Esophagus squamous epithelium (tissue), 5 donors: ENCODE measurements at regions not wholly inside any gene's neighbourhood (a gene's known extent, or its start where the extent isn't known, plus 50 kb on each side); places are given as distances from the start of the nearest gene placed in this dataset.

Source experiments
- DNase-seq: peaks from one replicate; lab custom pipeline; 2025; lab: John Stamatoyannopoulos, UW
- H3K27ac ChIP-seq, 4 donors: fragments of 200-600 bp; sonication (generic); one replicate each; pipeline ENCODE4 v1.5.1; 2016 to 2019; ENCODE audit warnings: mild to moderate bottlenecking in 1 of 4
- H3K27me3 ChIP-seq, 4 donors: fragments of 200-600 bp; sonication (generic); 1 replicate in 3 of 4; 2 replicates in 1 of 4; pipeline versions ENCODE4 v1.5.1 to v1.6.0; 2017 to 2021; ENCODE audit warnings: antibody characterized with exemption in 1 of 4
- H3K36me3 ChIP-seq, 3 donors: fragments of 200-600 bp; sonication (generic); one replicate each; pipeline ENCODE4 v1.5.1; 2016 to 2019
- H3K4me1 ChIP-seq, 3 donors: fragments of 200-600 bp; sonication (generic); one replicate each; pipeline ENCODE4 v1.5.1; 2017 to 2019
- H3K4me3 ChIP-seq, 4 donors: fragments of 200-600 bp; sonication (generic); 1 replicate in 3 of 4; 2 replicates in 1 of 4; pipeline ENCODE4 v1.5.1; 2016 to 2019; ENCODE audit warnings: mild to moderate bottlenecking in 2 of 4, moderate library complexity in 1 of 4
- H3K9me3 ChIP-seq, 3 donors: fragments of 200-600 bp; sonication (generic); one replicate each; pipeline ENCODE4 v1.5.1; 2016 to 2019
- POLR2A ChIP-seq, 4 donors: fragments of 450-650 bp; IDR thresholded peaks; one replicate each; pipeline ENCODE4 v1.6.1; 2017; ENCODE audit warnings: antibody characterized with exemption in 4 of 4, mild to moderate bottlenecking in 4 of 4, moderate library complexity in 3 of 4
- WGBS, 2 donors: methylation state at CpG; one replicate each; pipeline ENCODE4 v1.1.5; 2018; 5-methylcytosine and 5-hydroxymethylcytosine counted together
- intact Hi-C: fragments of 100-400 bp; cut with DNase I; formaldehyde crosslinking; loops from one replicate; pipeline ENCODE4 v1.15.0; 2022
- TF ChIP-seq, protein P1 (sequence below), 6 experiments: fragments of 450-650 bp in 4 of 6; fragments of 200-600 bp in 2 of 6; sonication (generic) in 2 of 6; IDR thresholded peaks; one replicate each; pipeline ENCODE4 v1.5.1; 2016 to 2019; ENCODE audit warnings: antibody characterized with exemption in 6 of 6, mild to moderate bottlenecking in 4 of 6, moderate library complexity in 4 of 6
- donor health status: DM: yes; HTN: yes; CAD: no.

DNA sequence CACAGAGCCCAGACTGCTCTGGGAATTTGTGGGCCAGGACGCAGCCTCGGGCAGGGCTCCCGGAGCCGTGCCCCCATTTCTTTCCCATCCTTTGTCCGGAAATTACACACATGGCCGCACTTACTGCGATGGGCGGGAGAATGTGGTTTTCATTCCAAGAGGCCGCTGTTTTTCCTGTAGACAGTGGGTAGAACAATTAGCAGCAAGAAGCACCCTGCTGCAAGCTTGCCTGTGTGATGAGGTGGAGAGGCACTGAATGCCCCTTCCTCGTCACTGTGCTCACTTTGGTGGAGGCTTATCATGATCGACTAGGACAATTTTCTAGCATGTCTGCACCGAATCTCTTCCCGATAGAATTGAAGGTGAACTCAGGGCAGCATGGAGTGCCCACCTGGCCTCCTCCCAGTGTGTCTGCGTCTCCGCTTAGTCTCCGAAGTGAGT, 102.8 kb downstream of the DACT2 start:
- 61 to 78% methylated on average over 8 to 9 of the region's 16 CpGs for WGBS, 2 donors

GRCh38 chr6:168216117-168216516, 103.5 kb downstream of the DACT2 start:
- WGBS, 2 donors, result 71 to 75% methylated on average over 5 to 6 of the region's 6 CpGs
- Histone ChIP-seq H3K4me3 (no peak overlapping the region), H3K9me3 (no peaks in the 10 kb centered on the region), H3K36me3 (no peaks in the 10 kb centered on the region), H3K4me1 (peaks cover 0 to 14% (median 0%) of the 10 kb centered on the region in 3 donors), H3K27ac (no peak overlapping the region), H3K27me3 (peaks cover 0 to 5% (median 0%) of the 10 kb centered on the region in 4 donors)
- TF ChIP-seq, protein P1, sequence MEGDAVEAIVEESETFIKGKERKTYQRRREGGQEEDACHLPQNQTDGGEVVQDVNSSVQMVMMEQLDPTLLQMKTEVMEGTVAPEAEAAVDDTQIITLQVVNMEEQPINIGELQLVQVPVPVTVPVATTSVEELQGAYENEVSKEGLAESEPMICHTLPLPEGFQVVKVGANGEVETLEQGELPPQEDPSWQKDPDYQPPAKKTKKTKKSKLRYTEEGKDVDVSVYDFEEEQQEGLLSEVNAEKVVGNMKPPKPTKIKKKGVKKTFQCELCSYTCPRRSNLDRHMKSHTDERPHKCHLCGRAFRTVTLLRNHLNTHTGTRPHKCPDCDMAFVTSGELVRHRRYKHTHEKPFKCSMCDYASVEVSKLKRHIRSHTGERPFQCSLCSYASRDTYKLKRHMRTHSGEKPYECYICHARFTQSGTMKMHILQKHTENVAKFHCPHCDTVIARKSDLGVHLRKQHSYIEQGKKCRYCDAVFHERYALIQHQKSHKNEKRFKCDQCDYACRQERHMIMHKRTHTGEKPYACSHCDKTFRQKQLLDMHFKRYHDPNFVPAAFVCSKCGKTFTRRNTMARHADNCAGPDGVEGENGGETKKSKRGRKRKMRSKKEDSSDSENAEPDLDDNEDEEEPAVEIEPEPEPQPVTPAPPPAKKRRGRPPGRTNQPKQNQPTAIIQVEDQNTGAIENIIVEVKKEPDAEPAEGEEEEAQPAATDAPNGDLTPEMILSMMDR (IDR thresholded peaks at IDR 0.05), result no peak
- no peak for TF ChIP-seq POLR2A (IDR thresholded peaks at IDR 0.05)
- no peak for DNase-seq
- intact Hi-C loops, result no loop called here

More for the DNA sequence above, 102.8 kb downstream of the DACT2 start:
- peaks cover 0 to 9% (median 0%) of the 10 kb centered on the region in 4 donors for H3K27me3 ChIP-seq
- intact Hi-C loops, result no loop called here
- no peak for TF ChIP-seq POLR2A (IDR thresholded peaks at IDR 0.05)
- TF ChIP-seq, protein P1 (IDR thresholded peaks at IDR 0.05), result no peak
- DNase-seq, result no peak
- peaks cover 0 to 14% (median 0%) of the 10 kb centered on the region in 3 donors for H3K4me1 ChIP-seq
- H3K36me3 ChIP-seq, result no peaks in the 10 kb centered on the region
- no peaks in the 10 kb centered on the region for H3K9me3 ChIP-seq
- no peak overlapping the region for H3K27ac ChIP-seq
- H3K4me3 ChIP-seq, result no peak overlapping the region

- Histone ChIP-seq H3K4me3 (no peak overlapping the region), H3K27me3 (peaks cover 0 to 5% (median 0%) of the 10 kb centered on the region in 4 donors), H3K4me1 (peaks cover 0 to 14% (median 0%) of the 10 kb centered on the region in 3 donors), H3K36me3 (no peaks in the 10 kb centered on the region), H3K9me3 (no peaks in the 10 kb centered on the region), H3K27ac (no peak overlapping the region)
- intact Hi-C loops, result no loop called here
- TF ChIP-seq, protein P1 (IDR thresholded peaks at IDR 0.05), result no peak
- no peak for TF ChIP-seq POLR2A (IDR thresholded peaks at IDR 0.05)
- WGBS, 2 donors, result 75 to 78% methylated on average over 19 to 20 of the region's 23 CpGs
- DNase-seq, result no peak
Observed at GRCh38 chr6:168215121-168215808, 104.3 kb downstream of the DACT2 start.

- no peak for DNase-seq
- H3K36me3 ChIP-seq, result no peaks in the 10 kb centered on the region
- H3K27ac ChIP-seq, result no peak overlapping the region
- H3K27me3 ChIP-seq, result peaks cover 0 to 5% (median 0%) of the 10 kb centered on the region in 4 donors
- intact Hi-C loops, result no loop called here
- no peak overlapping the region for H3K4me3 ChIP-seq
- 84 to 86% methylated on average over 15 of the region's 17 CpGs for WGBS, 2 donors
- no peaks in the 10 kb centered on the region for H3K9me3 ChIP-seq
- H3K4me1 ChIP-seq, result peaks cover 0 to 14% (median 0%) of the 10 kb centered on the region in 3 donors
- TF ChIP-seq, protein P1 (IDR thresholded peaks at IDR 0.05), result no peak
- TF ChIP-seq POLR2A (IDR thresholded peaks at IDR 0.05), result no peak
Observed at GRCh38 chr6:168214586-168215104, 104.9 kb downstream of the DACT2 start.

GRCh38 chr6:168213121-168213524, 106.5 kb downstream of the DACT2 start:
- no peaks in the 10 kb centered on the region for H3K9me3 ChIP-seq
- H3K36me3 ChIP-seq, result no peaks in the 10 kb centered on the region
- 93% methylated on average over 5 to 15 of the region's 16 CpGs for WGBS, 2 donors
- no peak overlapping the region for H3K27ac ChIP-seq
- no peak for DNase-seq
- intact Hi-C loops, result no loop called here
- peaks cover 0 to 3% (median 0%) of the 10 kb centered on the region in 3 donors for H3K4me1 ChIP-seq
- H3K27me3 ChIP-seq, result peaks cover 0 to 5% (median 0%) of the 10 kb centered on the region in 4 donors
- no peak overlapping the region for H3K4me3 ChIP-seq
- no peak for TF ChIP-seq POLR2A (IDR thresholded peaks at IDR 0.05)
- TF ChIP-seq, protein P1 (IDR thresholded peaks at IDR 0.05), result no peak
